SK-N-SH (cell line): ENCODE measurements at regions not wholly inside any gene's neighbourhood (a gene's known extent, or its start where the extent isn't known, plus 50 kb on each side); places are given as distances from the start of the nearest gene placed in this dataset.

ENCODE experiments used
- CTCF ChIA-PET: fragments of 300-600, 350-600 bp; formaldehyde crosslinking; extraction: SDS; loops from one replicate; lab custom pipeline; 2021; lab: Yijun Ruan, JAX
- POLR2A ChIA-PET: fragments of 350-600 bp; sonication (Branson Sonifier 250); formaldehyde crosslinking; extraction: SDS; loops from one replicate; lab custom pipeline; 2020; ENCODE audit warnings: antibody characterized with exemption, inconsistent platforms; lab: Yijun Ruan, JAX
- DNase-seq: peaks from one replicate; pipeline ENCODE4 v3.0.0; 2012
- H2AFZ ChIP-seq: fragments of 200-600 bp; sonication (generic); 2 replicates; pipeline ENCODE4 v1.8.1; 2016; ENCODE audit warnings: antibody characterized with exemption, mild to moderate bottlenecking, low read depth
- H3F3A ChIP-seq: fragments of 200-600 bp; sonication (generic); replicated peaks from 2 replicates; pipeline ENCODE3; 2016; ENCODE audit warnings: antibody characterized with exemption, mild to moderate bottlenecking; ENCODE audit not compliant: insufficient read depth
- H3K27ac ChIP-seq, 2 experiments: fragments of 200-500 bp in 1 of 2; fragments of 200-600 bp in 1 of 2; sonication (Bioruptor generic) in 1 of 2; sonication (generic), shearing (Covaris generic) in 1 of 2; 2 replicates each; pipeline versions ENCODE4 v1.5.1 to v1.6.1; 2014 to 2016; ENCODE audit warnings: low read depth in 2 of 2, inconsistent platforms in 1 of 2, low read length in 1 of 2, mild to moderate bottlenecking in 1 of 2, mixed read lengths in 1 of 2
- H3K27me3 ChIP-seq: fragments of 200-600 bp; sonication (generic), shearing (Covaris generic); 2 replicates; pipeline ENCODE4 v1.6.1; 2016; ENCODE audit warnings: mixed run types; ENCODE audit not compliant: insufficient read depth
- H3K36me3 ChIP-seq, 2 experiments: fragments of 200-500 bp in 1 of 2; fragments of 200-600 bp in 1 of 2; sonication (Bioruptor generic) in 1 of 2; sonication (generic) in 1 of 2; replicated peaks in 1 of 2; 2 replicates each; pipeline versions ENCODE3 to v1.5.1; 2014 to 2016; ENCODE audit warnings: low read length in 1 of 2, mild to moderate bottlenecking in 1 of 2; ENCODE audit not compliant: insufficient read depth in 2 of 2, control insufficient read depth in 1 of 2
- H3K4me1 ChIP-seq, 2 experiments: fragments of 200-500 bp in 1 of 2; fragments of 200-600 bp in 1 of 2; sonication (Bioruptor generic) in 1 of 2; sonication (generic), shearing (Covaris generic) in 1 of 2; 2 replicates each; pipeline versions ENCODE4 v1.5.1 to v1.6.1; 2014 to 2016; ENCODE audit warnings: low read depth in 1 of 2, low read length in 1 of 2, mixed run types in 1 of 2; ENCODE audit not compliant: insufficient read depth in 2 of 2, control insufficient read depth in 1 of 2
- H3K4me2 ChIP-seq: fragments of 200-600 bp; sonication (generic), shearing (Covaris generic); 2 replicates; pipeline ENCODE4 v1.6.1; 2017; ENCODE audit warnings: mixed run types
- H3K4me3 ChIP-seq, 2 experiments: fragments of 200-500 bp in 1 of 2; fragments of 200-600 bp in 1 of 2; sonication (Bioruptor generic) in 1 of 2; sonication (generic), shearing (Covaris generic) in 1 of 2; 2 replicates each; pipeline versions ENCODE4 v1.5.1 to v1.8.1; 2014 to 2016; ENCODE audit warnings: low read depth in 2 of 2, inconsistent platforms in 1 of 2, low read length in 1 of 2, mild to moderate bottlenecking in 1 of 2, mixed read lengths in 1 of 2, moderate library complexity in 1 of 2
- H3K79me2 ChIP-seq: fragments of 200-600 bp; sonication (generic); 2 replicates; pipeline ENCODE4 v1.8.1; 2017; ENCODE audit warnings: mild to moderate bottlenecking; ENCODE audit not compliant: insufficient read depth
- H3K9ac ChIP-seq: fragments of 200-600 bp; sonication (generic); 2 replicates; pipeline ENCODE4 v1.6.1; 2017; ENCODE audit warnings: mixed run types
- H3K9me2 ChIP-seq: fragments of 200-600 bp; sonication (generic); 2 replicates; pipeline ENCODE4 v1.6.1; 2017; ENCODE audit warnings: mixed run types
- H3K9me3 ChIP-seq: fragments of 200-600 bp; sonication (generic); 2 replicates; pipeline ENCODE4 v1.6.1; 2017; ENCODE audit warnings: mixed run types, mild to moderate bottlenecking, moderate library complexity
- H4K20me1 ChIP-seq: fragments of 200-600 bp; sonication (generic); 2 replicates; pipeline ENCODE4 v1.6.1; 2017; ENCODE audit warnings: mild to moderate bottlenecking, mixed run types; ENCODE audit not compliant: insufficient read depth
- CHD2 ChIP-seq: fragments of 150-350 bp; IDR thresholded peaks from 2 replicates; pipeline ENCODE4 v1.6.1; 2018; ENCODE audit warnings: low read length; ENCODE audit not compliant: partially characterized antibody
- EP300 ChIP-seq, 2 experiments: IDR thresholded peaks; 2 replicates each; pipeline versions ENCODE4 v1.4.0 to v1.6.1; 2012; ENCODE audit warnings: borderline replicate concordance in 1 of 2, low read depth in 1 of 2, low read length in 1 of 2
- GATA2 ChIP-seq: sonication (generic); formaldehyde crosslinking; IDR thresholded peaks from 2 replicates; pipeline ENCODE4 v1.5.0; 2020; ENCODE audit warnings: mild to moderate bottlenecking, missing genetic modification reagents
- IRF3 ChIP-seq: fragments of 150-350 bp; IDR thresholded peaks from 2 replicates; pipeline ENCODE4 v1.6.1; 2016; ENCODE audit warnings: mild to moderate bottlenecking, low read depth, low read length
- RXRA ChIP-seq: IDR thresholded peaks from 2 replicates; pipeline ENCODE4 v1.4.0; 2012; ENCODE audit warnings: low read depth, mild to moderate bottlenecking, borderline replicate concordance
- SIN3A ChIP-seq: IDR thresholded peaks from 2 replicates; pipeline ENCODE4 v1.6.1; 2012; ENCODE audit warnings: low read depth, mild to moderate bottlenecking, low read length, moderate library complexity, borderline replicate concordance
- TCF12 ChIP-seq: IDR thresholded peaks from 2 replicates; pipeline ENCODE4 v1.4.0; 2012
- YY1 ChIP-seq: IDR thresholded peaks from 2 replicates; pipeline ENCODE4 v1.4.0; 2012; ENCODE audit warnings: low read depth, mild to moderate bottlenecking
- WGBS: methylation state at CpG from one replicate; pipeline ENCODE4 v1.1.6; 2017; ENCODE audit warnings: low lambda C conversion rate; 5-methylcytosine and 5-hydroxymethylcytosine counted together
- TF ChIP-seq, protein P1 (sequence below): fragments of 200-600 bp; sonication (generic); IDR thresholded peaks from 2 replicates; pipeline ENCODE4 v1.6.1; 2017; ENCODE audit warnings: antibody characterized with exemption, mild to moderate bottlenecking, moderate library complexity
- TF ChIP-seq, protein P2 (sequence below): IDR thresholded peaks from 2 replicates; pipeline ENCODE4 v1.6.1; 2012; ENCODE audit warnings: mild to moderate bottlenecking, low read depth, low read length, moderate library complexity
- TF ChIP-seq, protein P3 (sequence below): IDR thresholded peaks from 2 replicates; pipeline ENCODE4 v1.4.0; 2012; ENCODE audit warnings: low read depth, borderline replicate concordance

DNA sequence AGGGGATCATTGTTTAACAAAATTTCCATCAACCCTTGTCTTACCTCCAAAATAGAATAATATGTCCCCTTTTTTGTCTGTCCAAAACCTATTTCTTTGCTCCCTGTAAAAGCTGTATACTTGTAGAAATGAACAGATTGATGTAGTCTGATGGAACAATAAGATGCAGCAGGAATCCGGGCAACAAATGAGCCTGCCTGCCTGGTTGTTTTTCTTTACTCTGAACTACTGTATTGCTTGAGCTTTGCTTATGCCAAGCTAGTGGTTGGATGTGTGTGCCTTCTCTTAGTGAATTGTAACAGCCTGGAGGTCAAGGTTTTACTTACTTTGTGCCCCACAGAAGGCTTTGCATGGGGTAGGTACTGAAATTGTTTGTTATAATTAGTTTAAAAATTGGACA, 116.2 kb upstream of the TLL1 start:
- H3F3A ChIP-seq: no peaks in the 10 kb centered on the region
- no peak overlapping the region for H2AFZ ChIP-seq
- no peaks in the 10 kb centered on the region for H3K9me3 ChIP-seq
- POLR2A ChIA-PET: no interaction called here
- H3K27ac ChIP-seq: no peak overlapping the region
- 50% methylated on average over 1 of the region's 1 CpG for WGBS
- DNase-seq: no peak
- CTCF ChIA-PET: no interaction called here
- H3K27me3 ChIP-seq: no peaks in the 10 kb centered on the region
- no peak overlapping the region for H3K4me3 ChIP-seq
- H3K9me2 ChIP-seq: no peaks in the 10 kb centered on the region
- H3K36me3 ChIP-seq: no peaks in the 10 kb centered on the region
- no peak overlapping the region for H3K4me2 ChIP-seq
- TF ChIP-seq YY1: no peak
- TF ChIP-seq, protein P1, sequence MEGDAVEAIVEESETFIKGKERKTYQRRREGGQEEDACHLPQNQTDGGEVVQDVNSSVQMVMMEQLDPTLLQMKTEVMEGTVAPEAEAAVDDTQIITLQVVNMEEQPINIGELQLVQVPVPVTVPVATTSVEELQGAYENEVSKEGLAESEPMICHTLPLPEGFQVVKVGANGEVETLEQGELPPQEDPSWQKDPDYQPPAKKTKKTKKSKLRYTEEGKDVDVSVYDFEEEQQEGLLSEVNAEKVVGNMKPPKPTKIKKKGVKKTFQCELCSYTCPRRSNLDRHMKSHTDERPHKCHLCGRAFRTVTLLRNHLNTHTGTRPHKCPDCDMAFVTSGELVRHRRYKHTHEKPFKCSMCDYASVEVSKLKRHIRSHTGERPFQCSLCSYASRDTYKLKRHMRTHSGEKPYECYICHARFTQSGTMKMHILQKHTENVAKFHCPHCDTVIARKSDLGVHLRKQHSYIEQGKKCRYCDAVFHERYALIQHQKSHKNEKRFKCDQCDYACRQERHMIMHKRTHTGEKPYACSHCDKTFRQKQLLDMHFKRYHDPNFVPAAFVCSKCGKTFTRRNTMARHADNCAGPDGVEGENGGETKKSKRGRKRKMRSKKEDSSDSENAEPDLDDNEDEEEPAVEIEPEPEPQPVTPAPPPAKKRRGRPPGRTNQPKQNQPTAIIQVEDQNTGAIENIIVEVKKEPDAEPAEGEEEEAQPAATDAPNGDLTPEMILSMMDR: no peak
- TF ChIP-seq, protein P2, sequence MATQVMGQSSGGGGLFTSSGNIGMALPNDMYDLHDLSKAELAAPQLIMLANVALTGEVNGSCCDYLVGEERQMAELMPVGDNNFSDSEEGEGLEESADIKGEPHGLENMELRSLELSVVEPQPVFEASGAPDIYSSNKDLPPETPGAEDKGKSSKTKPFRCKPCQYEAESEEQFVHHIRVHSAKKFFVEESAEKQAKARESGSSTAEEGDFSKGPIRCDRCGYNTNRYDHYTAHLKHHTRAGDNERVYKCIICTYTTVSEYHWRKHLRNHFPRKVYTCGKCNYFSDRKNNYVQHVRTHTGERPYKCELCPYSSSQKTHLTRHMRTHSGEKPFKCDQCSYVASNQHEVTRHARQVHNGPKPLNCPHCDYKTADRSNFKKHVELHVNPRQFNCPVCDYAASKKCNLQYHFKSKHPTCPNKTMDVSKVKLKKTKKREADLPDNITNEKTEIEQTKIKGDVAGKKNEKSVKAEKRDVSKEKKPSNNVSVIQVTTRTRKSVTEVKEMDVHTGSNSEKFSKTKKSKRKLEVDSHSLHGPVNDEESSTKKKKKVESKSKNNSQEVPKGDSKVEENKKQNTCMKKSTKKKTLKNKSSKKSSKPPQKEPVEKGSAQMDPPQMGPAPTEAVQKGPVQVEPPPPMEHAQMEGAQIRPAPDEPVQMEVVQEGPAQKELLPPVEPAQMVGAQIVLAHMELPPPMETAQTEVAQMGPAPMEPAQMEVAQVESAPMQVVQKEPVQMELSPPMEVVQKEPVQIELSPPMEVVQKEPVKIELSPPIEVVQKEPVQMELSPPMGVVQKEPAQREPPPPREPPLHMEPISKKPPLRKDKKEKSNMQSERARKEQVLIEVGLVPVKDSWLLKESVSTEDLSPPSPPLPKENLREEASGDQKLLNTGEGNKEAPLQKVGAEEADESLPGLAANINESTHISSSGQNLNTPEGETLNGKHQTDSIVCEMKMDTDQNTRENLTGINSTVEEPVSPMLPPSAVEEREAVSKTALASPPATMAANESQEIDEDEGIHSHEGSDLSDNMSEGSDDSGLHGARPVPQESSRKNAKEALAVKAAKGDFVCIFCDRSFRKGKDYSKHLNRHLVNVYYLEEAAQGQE: no peak
- TF ChIP-seq, protein P3, sequence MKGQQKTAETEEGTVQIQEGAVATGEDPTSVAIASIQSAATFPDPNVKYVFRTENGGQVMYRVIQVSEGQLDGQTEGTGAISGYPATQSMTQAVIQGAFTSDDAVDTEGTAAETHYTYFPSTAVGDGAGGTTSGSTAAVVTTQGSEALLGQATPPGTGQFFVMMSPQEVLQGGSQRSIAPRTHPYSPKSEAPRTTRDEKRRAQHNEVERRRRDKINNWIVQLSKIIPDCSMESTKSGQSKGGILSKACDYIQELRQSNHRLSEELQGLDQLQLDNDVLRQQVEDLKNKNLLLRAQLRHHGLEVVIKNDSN: no peak
- no peak for TF ChIP-seq IRF3
- TF ChIP-seq TCF12: no peak
- no peak for TF ChIP-seq RXRA
- no peaks in the 10 kb centered on the region; a peak in 2 of 4 replicates for H3K4me1 ChIP-seq
- H4K20me1 ChIP-seq: no peaks in the 10 kb centered on the region
- no peak overlapping the region for H3K9ac ChIP-seq
- H3K79me2 ChIP-seq: no peaks in the 10 kb centered on the region

GRCh38 chr4:165757451-165757850, 115.6 kb upstream of the TLL1 start:
- TF ChIP-seq CHD2 (no peak), GATA2 (no peak), SIN3A (no peak), EP300 (IDR thresholded peaks at IDR 0.05; ENCODE audit: borderline replicate concordance in 1 of 2, low read depth in 1 of 2, low read length in 1 of 2) (no peak)
- CTCF ChIA-PET: no interaction called here
- Histone ChIP-seq H4K20me1 (no peaks in the 10 kb centered on the region), H3F3A (no peaks in the 10 kb centered on the region), H3K9ac (no peak overlapping the region), H3K27me3 (no peaks in the 10 kb centered on the region), H3K9me3 (no peaks in the 10 kb centered on the region), H3K27ac (no peak overlapping the region), H3K4me2 (no peak overlapping the region), H3K4me1 (no peaks in the 10 kb centered on the region; a peak in 2 of 4 replicates), H2AFZ (no peak overlapping the region), H3K4me3 (no peak overlapping the region), H3K9me2 (no peaks in the 10 kb centered on the region), H3K79me2 (no peaks in the 10 kb centered on the region), H3K36me3 (no peaks in the 10 kb centered on the region)
- 34% methylated on average over 3 of the region's 3 CpGs for WGBS
- POLR2A ChIA-PET: no interaction called here
- DNase-seq: no peak
